ENCODE measurements at regions not wholly inside any gene's neighbourhood (a gene's known extent, or its start where the extent isn't known, plus 50 kb on each side); places are given as distances from the start of the nearest gene placed in this dataset.

DNA sequence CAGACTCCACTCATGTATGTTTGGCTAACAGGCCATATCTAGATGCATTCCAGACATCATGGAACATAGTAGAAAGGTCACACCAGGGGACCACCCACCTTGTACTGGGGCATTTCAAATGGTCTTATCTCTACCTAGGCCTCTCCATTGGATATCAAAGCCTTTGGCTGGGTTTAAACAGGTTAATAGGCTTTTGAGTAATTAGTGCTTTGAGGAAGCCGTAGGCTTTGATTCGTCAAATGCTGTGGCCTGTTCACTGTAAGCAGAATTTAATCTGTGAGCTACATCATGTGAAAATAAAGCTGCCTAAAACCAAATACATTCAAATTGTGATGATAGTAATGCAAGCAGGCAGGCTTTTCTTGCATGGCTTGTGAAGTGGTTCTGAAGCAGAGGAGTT, 129.5 kb downstream of the ST8SIA2 start:
- peak; percentile 87 for FAIRE-seq
- TF ChIP-seq, protein P1, sequence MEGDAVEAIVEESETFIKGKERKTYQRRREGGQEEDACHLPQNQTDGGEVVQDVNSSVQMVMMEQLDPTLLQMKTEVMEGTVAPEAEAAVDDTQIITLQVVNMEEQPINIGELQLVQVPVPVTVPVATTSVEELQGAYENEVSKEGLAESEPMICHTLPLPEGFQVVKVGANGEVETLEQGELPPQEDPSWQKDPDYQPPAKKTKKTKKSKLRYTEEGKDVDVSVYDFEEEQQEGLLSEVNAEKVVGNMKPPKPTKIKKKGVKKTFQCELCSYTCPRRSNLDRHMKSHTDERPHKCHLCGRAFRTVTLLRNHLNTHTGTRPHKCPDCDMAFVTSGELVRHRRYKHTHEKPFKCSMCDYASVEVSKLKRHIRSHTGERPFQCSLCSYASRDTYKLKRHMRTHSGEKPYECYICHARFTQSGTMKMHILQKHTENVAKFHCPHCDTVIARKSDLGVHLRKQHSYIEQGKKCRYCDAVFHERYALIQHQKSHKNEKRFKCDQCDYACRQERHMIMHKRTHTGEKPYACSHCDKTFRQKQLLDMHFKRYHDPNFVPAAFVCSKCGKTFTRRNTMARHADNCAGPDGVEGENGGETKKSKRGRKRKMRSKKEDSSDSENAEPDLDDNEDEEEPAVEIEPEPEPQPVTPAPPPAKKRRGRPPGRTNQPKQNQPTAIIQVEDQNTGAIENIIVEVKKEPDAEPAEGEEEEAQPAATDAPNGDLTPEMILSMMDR (IDR thresholded peaks at IDR 0.05; ENCODE audit: insufficient read depth, missing control alignments): no peak
- peak; percentile 46 for DNase-seq (ENCODE audit: insufficient read length, low spot score)

DNA sequence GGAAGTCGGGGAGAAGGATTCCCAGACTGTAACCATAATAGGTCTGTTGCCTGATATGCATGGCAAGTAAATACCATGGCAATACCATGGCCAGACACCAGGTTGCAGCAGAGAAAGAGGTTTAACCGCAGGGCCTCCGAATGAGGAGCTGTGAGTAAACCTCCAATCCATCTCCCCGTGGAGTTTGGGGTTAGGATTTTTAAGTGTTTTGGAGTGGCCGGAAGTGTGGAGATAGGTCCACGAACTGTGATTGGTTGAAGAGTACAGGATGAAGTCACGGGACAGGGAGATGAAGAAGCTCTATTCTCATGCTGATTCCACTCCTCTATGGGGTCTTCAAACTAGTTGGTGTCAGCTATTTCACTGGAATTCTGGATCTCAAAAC, 127.9 kb downstream of the ST8SIA2 start:
- TF ChIP-seq, protein P1 (IDR thresholded peaks at IDR 0.05; ENCODE audit: insufficient read depth, missing control alignments): peak; percentile 79
- peak; percentile 76 for FAIRE-seq
- DNase-seq (ENCODE audit: insufficient read length, low spot score): no peak

DNA sequence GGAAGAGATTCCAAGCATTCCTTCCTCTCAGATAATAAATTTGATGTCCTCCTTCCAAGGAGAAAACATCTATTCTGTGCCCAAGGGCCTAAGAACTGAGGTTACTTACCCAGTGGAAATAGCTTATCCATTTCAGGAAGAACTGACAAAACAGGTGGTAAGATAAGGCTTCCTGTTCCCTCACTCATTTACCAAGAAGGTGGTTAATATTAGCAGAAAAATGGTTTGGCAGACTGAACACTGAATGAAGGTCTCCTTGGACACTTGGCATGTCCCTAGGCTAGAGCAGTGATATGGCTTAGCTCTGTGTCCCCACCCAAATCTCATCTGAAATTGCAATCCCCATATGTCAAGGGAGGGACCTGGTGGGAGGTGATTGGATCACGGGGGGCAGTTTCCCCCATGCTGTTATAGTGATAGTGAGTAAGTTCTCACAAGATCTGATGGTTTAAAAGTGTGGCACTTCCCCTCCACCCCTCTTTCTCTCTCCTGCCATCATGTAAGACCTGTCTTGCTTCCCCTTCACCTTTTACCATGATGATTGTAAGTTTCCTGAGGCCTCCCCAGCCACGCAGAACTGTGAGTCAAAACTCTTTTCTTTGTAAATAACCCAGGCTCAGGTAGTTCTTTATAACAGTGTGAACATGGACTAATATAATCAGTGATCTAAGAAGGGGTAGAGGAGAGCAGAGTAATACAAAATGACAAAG, 127.4 kb downstream of the ST8SIA2 start:
- TF ChIP-seq, protein P1 (IDR thresholded peaks at IDR 0.05; ENCODE audit: insufficient read depth, missing control alignments): no peak
- no peak for FAIRE-seq

DNA sequence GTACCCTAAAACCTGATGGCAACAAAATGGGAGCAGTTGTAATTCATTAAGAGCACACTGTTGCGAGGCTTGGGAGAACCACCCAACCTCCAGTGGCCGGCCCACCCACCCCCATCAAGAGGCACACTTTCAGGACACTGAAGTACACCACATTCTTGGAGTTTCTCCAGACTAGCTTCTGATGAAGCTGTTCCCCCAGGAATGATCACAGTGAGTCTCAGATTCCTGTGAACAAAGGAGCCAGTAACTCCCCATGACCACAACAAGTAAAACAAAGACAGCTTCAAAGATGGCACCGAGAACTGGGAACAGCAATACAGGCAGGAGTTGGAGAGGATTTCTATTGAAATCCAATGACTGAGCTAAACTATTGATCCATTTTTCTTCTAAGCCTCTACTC, 126.0 kb downstream of the ST8SIA2 start:
- FAIRE-seq (no peak), DNase-seq (ENCODE audit: insufficient read length, low spot score) (no peak)
- TF ChIP-seq, protein P1 (IDR thresholded peaks at IDR 0.05; ENCODE audit: insufficient read depth, missing control alignments): no peak

More for the DNA sequence above, 127.4 kb downstream of the ST8SIA2 start:
- DNase-seq (ENCODE audit: insufficient read length, low spot score): no peak

All from D721Med (cell line).